GM23338 (cell line): ENCODE measurements at regions not wholly inside any gene's neighbourhood (a gene's known extent, or its start where the extent isn't known, plus 50 kb on each side); places are given as distances from the start of the nearest gene placed in this dataset.

Experiments used
- ATAC-seq: fragments of 200-7000 bp; cut with Tn5 transposase; 3 replicates; pipeline ENCODE4 v1.9.1; 2020
- DNase-seq: peaks from one replicate; pipeline ENCODE4 v3.0.0-alpha.2; 2015; ENCODE audit warnings: low spot score
- H2AFZ ChIP-seq: fragments of 200-600 bp; sonication (generic); 2 replicates; pipeline ENCODE4 v1.8.0; 2016; ENCODE audit warnings: antibody characterized with exemption, mild to moderate bottlenecking, moderate library complexity
- H3F3A ChIP-seq: fragments of 200-600 bp; sonication (generic); replicated peaks from 2 replicates; pipeline ENCODE4 v1.8.0; 2017; ENCODE audit warnings: antibody characterized with exemption, mixed run types, low read depth
- H3K27ac ChIP-seq: fragments of 200-600 bp; sonication (generic); 2 replicates; pipeline ENCODE4 v1.6.1; 2016; ENCODE audit warnings: low read depth
- H3K27me3 ChIP-seq: fragments of 200-600 bp; sonication (generic); 2 replicates; pipeline ENCODE4 v1.8.0; 2016; ENCODE audit warnings: mild to moderate bottlenecking, mixed run types, moderate library complexity; ENCODE audit not compliant: insufficient read depth
- H3K36me3 ChIP-seq: fragments of 200-600 bp; sonication (generic); 2 replicates; pipeline ENCODE4 v1.8.0; 2016; ENCODE audit warnings: mild to moderate bottlenecking; ENCODE audit not compliant: insufficient read depth
- H3K4me1 ChIP-seq: fragments of 200-600 bp; sonication (generic); 2 replicates; pipeline ENCODE4 v1.8.0; 2016; ENCODE audit warnings: mild to moderate bottlenecking, moderate library complexity; ENCODE audit not compliant: insufficient read depth
- H3K4me2 ChIP-seq: fragments of 200-600 bp; sonication (generic); 2 replicates; pipeline ENCODE4 v1.7.1; 2017; ENCODE audit warnings: mixed run types
- H3K4me3 ChIP-seq: fragments of 200-600 bp; sonication (generic); 2 replicates; pipeline ENCODE4 v1.6.1; 2016; ENCODE audit warnings: mixed run types
- H3K79me2 ChIP-seq: fragments of 200-600 bp; sonication (generic); replicated peaks from 2 replicates; pipeline ENCODE4 v1.8.0; 2017; ENCODE audit warnings: mild to moderate bottlenecking; ENCODE audit not compliant: insufficient read depth
- H3K9me2 ChIP-seq: fragments of 200-600 bp; sonication (generic); 2 replicates; pipeline ENCODE4 v1.8.0; 2017; ENCODE audit not compliant: insufficient read depth
- H4K20me1 ChIP-seq: fragments of 200-600 bp; sonication (generic); replicated peaks from 2 replicates; pipeline ENCODE4 v1.8.0; 2017; ENCODE audit warnings: mild to moderate bottlenecking; ENCODE audit not compliant: insufficient read depth
- H3K27ac Mint-ChIP-seq: 2 replicates; pipeline ENCODE4 v1.8.0; 2020; ENCODE audit warnings: inconsistent platforms, mild to moderate bottlenecking, moderate library complexity, mixed read lengths
- H3K27me3 Mint-ChIP-seq: 3 replicates; pipeline ENCODE4 v1.8.0; 2022; ENCODE audit warnings: low read depth, mild to moderate bottlenecking, moderate library complexity, mixed read lengths, inconsistent platforms; ENCODE audit not compliant: insufficient read depth, poor library complexity
- H3K36me3 Mint-ChIP-seq: 3 replicates; pipeline ENCODE4 v1.8.0; 2021; ENCODE audit warnings: low read depth, mild to moderate bottlenecking, inconsistent platforms, moderate library complexity, mixed read lengths
- H3K4me1 Mint-ChIP-seq: 3 replicates; pipeline ENCODE4 v1.8.0; 2020; ENCODE audit warnings: mild to moderate bottlenecking, inconsistent platforms, mixed read lengths
- H3K4me3 Mint-ChIP-seq: 3 replicates; pipeline ENCODE4 v1.8.0; 2021; ENCODE audit warnings: moderate library complexity, mild to moderate bottlenecking, inconsistent platforms, mixed read lengths
- H3K9me3 Mint-ChIP-seq: 3 replicates; pipeline ENCODE4 v1.8.0; 2020; ENCODE audit warnings: moderate library complexity, mild to moderate bottlenecking, inconsistent platforms, mixed read lengths
- CREB1 ChIP-seq: fragments of 250-450 bp; sonication (Bioruptor Pico); IDR thresholded peaks from 2 replicates; pipeline ENCODE4 v1.5.0; 2020; ENCODE audit warnings: low read depth, mild to moderate bottlenecking, moderate library complexity
- CTCF ChIP-seq, 2 experiments: fragments of 200-600 bp in 1 of 2; sonication (generic) in 1 of 2; conservative IDR thresholded peaks; 2 replicates each; pipeline versions ENCODE4 v1.5.1 to v1.6.1; 2016 to 2017; ENCODE audit warnings: antibody characterized with exemption in 2 of 2, low read depth in 2 of 2, mild to moderate bottlenecking in 2 of 2, moderate library complexity in 1 of 2
- ETS1 ChIP-seq: IDR thresholded peaks from 2 replicates; pipeline ENCODE4 v1.6.1; 2016; ENCODE audit warnings: antibody characterized with exemption
- EZH2 ChIP-seq: fragments of 200-600 bp; sonication (generic); IDR thresholded peaks from one replicate; pipeline ENCODE4 v1.8.0; 2017; ENCODE audit warnings: antibody characterized with exemption, mild to moderate bottlenecking, low read depth; ENCODE audit not compliant: unreplicated experiment
- EZH2phosphoT487 ChIP-seq: fragments of 200-600 bp; sonication (generic); IDR thresholded peaks from one replicate; pipeline ENCODE4 v1.8.1; 2018; ENCODE audit warnings: antibody characterized with exemption; ENCODE audit not compliant: unreplicated experiment
- JUNB ChIP-seq: IDR thresholded peaks from one replicate; pipeline ENCODE4 v1.6.1; 2016; ENCODE audit warnings: antibody characterized with exemption; ENCODE audit not compliant: unreplicated experiment
- NANOG ChIP-seq: IDR thresholded peaks from 2 replicates; pipeline ENCODE4 v1.6.1; 2016; ENCODE audit warnings: antibody characterized with exemption, borderline replicate concordance
- POLR2AphosphoS5 ChIP-seq: IDR thresholded peaks from 2 replicates; pipeline ENCODE4 v1.6.1; 2016; ENCODE audit warnings: antibody characterized with exemption, low read depth
- REST ChIP-seq: IDR thresholded peaks from one replicate; pipeline ENCODE4 v1.6.1; 2018; ENCODE audit warnings: antibody characterized with exemption; ENCODE audit not compliant: unreplicated experiment
- STAT1 ChIP-seq: IDR thresholded peaks from one replicate; pipeline ENCODE4 v1.6.1; 2016; ENCODE audit warnings: antibody characterized with exemption; ENCODE audit not compliant: unreplicated experiment
- ZNF114 ChIP-seq: fragments of 250-450 bp; sonication (Bioruptor Pico); IDR thresholded peaks from 2 replicates; pipeline ENCODE4 v1.5.0; 2020; ENCODE audit warnings: mild to moderate bottlenecking, moderate library complexity
- ZNF331 ChIP-seq: fragments of 250-450 bp; sonication (Bioruptor Pico); IDR thresholded peaks from 2 replicates; pipeline ENCODE4 v1.5.0; 2020; ENCODE audit warnings: low read depth, mild to moderate bottlenecking, moderate library complexity
- ZNF462 ChIP-seq: fragments of 250-450 bp; sonication (Bioruptor Pico); IDR thresholded peaks from 2 replicates; pipeline ENCODE4 v1.5.0; 2020; ENCODE audit warnings: mild to moderate bottlenecking, moderate library complexity

- no peaks in the 10 kb centered on the region; the same call in 1 of the 2 replicates for H3K9me2 ChIP-seq
- H3K4me3 Mint-ChIP-seq: no peak overlapping the region
- H3K4me1 ChIP-seq: no peaks in the 10 kb centered on the region
- H3K27ac ChIP-seq: no peak overlapping the region
- DNase-seq (no peak), ATAC-seq (no peak)
- H3K9me3 Mint-ChIP-seq: peaks cover 9% of the 10 kb centered on the region
- no peak overlapping the region for H2AFZ ChIP-seq
- H3K27me3 Mint-ChIP-seq: peaks cover 1% of the 10 kb centered on the region
- H3F3A ChIP-seq: no peaks in the 10 kb centered on the region
- no peaks in the 10 kb centered on the region for H4K20me1 ChIP-seq
- no peaks in the 10 kb centered on the region for H3K79me2 ChIP-seq
- peaks cover 2% of the 10 kb centered on the region; the same call in 1 of the 3 replicates for H3K4me1 Mint-ChIP-seq
- H3K4me3 ChIP-seq: no peak overlapping the region
- no peak overlapping the region for H3K4me2 ChIP-seq
- no peaks in the 10 kb centered on the region for H3K27me3 ChIP-seq
- no peak overlapping the region for H3K27ac Mint-ChIP-seq
- peaks cover 4% of the 10 kb centered on the region; the same call in 1 of the 2 replicates for H3K36me3 ChIP-seq
- no peak for TF ChIP-seq ZNF114 (CRISPR knock-in tag)
- no peak for TF ChIP-seq STAT1
- no peak for TF ChIP-seq ZNF462 (CRISPR knock-in tag)
- TF ChIP-seq EZH2phosphoT487: no peak
- TF ChIP-seq ZNF331 (CRISPR knock-in tag): no peak
- no peak for TF ChIP-seq CTCF (conservative IDR thresholded peaks at IDR 0.05; ENCODE audit: low read depth in 2 of 2)
- no peak for TF ChIP-seq NANOG
- no peak for TF ChIP-seq EZH2
- no peak for TF ChIP-seq POLR2AphosphoS5
- no peak for TF ChIP-seq ETS1
- no peak for TF ChIP-seq REST
- TF ChIP-seq CREB1: no peak
- no peak for TF ChIP-seq JUNB
- H3K36me3 Mint-ChIP-seq: peaks cover 12% of the 10 kb centered on the region; the same call in 2 of the 3 replicates
Observed at GRCh38 chr3:104974316-104974715, 392.4 kb upstream of the ALCAM start.
